G401 (cell line): ENCODE measurements at regions not wholly inside any gene's neighbourhood (a gene's known extent, or its start where the extent isn't known, plus 50 kb on each side); places are given as distances from the start of the nearest gene placed in this dataset.

Experiments used
- DNase-seq: peaks from one replicate; pipeline ENCODE4 v3.0.0-alpha.2; 2015; ENCODE audit warnings: low spot score
- in situ Hi-C: cut with HindIII; loops from 2 replicates; pipeline ENCODE4 v1.10.0; 2016; ENCODE audit warnings: low sequenced_read_pairs, mixed read lengths

DNA sequence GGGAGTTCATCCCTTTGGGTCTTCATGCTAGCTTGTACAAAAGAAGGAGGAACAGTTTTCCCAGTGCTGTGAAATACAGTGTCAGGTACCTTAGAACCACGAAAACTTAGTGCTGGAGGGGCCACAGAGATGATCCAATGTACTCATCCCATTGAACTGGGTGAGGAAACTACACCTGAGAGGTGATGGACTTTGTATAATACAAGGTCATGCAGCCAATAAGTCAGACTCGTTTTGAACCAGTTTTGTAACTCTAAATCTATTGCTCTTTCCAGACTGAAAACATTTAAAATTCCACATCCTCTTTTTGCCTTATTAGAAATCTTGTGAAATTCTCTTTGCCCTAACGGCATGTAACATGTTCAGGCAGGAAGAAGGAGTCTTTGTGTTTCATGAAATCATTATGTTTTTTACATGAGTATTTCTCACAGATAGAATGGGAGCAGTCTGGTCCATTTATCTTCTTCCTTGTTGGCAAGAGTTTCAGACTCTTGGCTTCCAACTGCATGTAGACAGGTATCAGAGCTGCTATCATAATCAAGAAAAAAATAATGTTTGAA lies 146.8 kb upstream of the FBXL7 start:
- in situ Hi-C loops = no loop called here
- no peak for DNase-seq

DNA sequence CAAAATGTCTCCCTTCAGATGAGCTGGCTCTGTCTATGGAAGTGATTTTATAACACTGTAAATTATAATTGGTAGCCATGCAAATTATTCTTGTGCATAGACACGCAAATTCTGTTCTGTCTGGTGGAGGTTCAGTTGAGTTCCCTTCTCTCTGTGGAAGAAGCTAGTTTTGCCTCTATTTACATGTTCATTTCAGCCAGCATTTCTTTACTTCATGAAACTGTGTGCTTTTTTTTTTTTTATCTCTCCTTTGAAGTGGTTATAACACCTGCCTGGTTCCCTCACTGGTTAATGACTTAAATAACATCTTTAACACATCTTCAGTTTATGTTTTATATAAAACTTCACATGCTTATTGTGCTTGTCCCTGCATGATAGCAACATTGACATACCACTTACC lies 149.4 kb upstream of the FBXL7 start:
- DNase-seq = no peak
- in situ Hi-C loops = no loop called here

DNA sequence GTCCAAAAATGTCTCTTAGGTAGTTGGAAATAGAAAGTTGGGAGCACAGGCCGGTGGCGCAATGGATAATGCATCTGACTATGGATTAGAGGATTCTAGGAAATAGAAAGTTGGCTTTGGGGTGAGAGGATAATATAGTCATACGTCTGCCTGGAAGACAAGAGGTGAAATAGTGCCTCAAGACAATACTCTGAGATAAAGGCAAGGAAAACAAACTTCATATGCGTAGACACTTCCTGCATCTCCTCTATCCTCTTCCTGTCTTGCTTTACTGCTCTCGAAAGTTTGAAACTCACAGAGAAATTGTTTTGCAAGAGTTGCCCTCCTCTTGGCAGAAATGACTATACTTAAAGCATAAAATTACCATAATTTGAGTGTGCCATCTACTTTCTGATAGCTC lies 153.2 kb upstream of the FBXL7 start:
- no peak for DNase-seq
- in situ Hi-C loops = no loop called here

DNA sequence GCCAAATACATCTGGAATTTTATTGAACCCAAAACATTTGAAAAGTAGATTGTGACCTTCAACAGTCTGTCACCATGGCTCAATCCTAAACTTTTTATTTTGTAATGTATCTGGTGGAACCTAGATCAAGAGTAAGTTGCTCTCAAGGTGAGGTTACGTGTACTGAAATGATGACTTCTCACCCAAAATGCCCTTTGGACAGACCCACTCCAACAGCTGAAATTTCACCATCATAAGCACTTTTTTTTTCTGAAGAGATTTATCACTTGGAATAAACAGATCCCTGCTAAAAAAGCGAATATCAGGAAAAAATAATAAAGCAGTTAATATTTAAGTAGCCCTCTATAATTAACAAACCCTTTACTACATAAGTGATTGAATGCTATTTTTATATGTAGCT lies 155.0 kb upstream of the FBXL7 start:
- in situ Hi-C loops = no loop called here
- DNase-seq = no peak

DNA sequence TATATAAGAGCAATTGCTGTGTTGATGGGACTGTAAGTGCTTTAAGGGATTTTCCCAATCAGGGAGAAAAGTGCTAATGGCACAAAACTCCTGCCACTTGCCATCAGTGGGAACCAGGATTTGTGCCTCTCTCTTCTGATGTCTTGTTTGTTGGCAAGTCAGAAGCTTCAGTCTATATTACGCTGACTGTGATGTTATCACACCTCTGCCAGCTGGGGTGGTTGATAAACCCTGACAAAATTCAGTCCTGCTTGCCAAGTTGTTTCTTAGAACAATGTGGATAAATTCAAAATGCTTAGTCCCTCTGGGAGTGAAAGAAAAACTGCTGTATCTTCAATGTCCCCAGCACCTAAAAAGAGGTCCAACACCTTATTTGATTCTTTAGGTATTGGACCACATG lies 161.4 kb upstream of the FBXL7 start:
- no peak for DNase-seq
- in situ Hi-C loops = no loop called here

DNA sequence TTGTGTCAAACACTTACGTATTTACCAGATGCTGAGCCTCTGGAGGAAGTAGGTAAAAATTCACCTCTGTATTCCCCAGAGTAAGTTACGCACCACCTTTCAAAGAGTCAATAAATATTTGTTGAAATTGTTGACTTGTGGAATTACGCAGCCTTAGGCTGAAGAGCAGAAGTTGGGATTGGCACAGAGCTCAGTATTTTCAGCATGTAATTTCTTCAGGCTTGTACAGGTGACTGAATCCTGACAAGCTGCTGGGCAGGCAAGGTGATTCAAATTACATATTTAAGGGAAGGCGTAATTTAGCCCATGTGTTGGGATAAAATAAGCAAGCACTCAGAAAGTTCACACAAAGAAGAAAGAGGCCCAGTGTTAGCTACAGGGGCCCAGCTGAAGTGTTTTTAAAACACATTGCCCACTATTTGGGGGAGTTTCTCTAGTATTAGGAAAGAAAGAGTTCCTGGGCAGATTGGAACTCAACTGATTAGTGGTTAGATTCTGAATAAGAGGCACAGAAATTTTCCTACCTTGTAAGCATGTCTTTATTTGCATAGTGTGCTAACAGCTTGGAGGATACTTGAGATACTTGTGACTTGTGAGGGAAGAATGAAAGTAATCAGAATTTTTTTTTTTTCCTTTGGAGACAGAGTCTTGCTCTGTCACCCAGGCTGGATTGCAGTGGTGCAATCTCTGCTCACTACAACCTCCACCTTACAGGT lies 165.3 kb upstream of the FBXL7 start:
- in situ Hi-C loops = no loop called here
- DNase-seq = peak; percentile 51

DNA sequence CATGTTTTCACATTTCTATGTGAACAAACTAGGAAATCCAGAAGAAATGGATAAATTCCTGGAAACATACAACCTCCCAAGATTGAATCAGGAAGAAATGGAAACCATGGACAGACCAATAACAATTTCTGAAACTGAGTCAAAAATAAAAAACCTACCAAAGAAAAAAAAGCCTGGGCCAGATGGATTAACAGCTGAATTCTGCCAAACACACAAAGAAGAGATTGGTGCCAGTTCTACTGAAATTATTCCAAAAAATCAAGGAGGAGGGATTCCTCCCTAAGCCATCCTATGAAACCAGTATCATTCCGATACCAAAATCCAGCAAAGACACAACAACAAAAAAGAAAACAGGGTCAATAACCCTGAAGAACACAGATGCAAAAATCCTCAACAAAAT lies 166.9 kb upstream of the FBXL7 start:
- peak; percentile 86 for DNase-seq
- in situ Hi-C loops = no loop called here

DNA sequence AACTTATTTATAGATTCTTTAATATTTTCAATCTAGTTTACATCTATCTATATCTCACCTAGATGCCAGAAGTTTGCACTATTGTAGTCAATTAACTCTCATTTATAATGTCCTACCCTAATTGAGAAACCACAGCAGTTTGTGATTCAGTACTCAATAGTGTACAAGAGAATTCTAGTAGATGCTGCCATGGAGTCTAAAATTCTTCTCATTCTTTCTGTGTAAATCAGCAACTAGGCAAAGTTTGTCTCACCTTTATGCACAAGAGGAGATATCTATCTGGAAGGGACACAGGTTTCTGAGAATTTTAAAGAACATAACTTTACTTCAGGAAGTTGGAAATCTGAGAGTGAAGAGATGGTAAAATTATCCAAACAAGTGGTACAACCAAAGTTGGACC lies 173.0 kb upstream of the FBXL7 start:
- no peak for DNase-seq
- in situ Hi-C loops = no loop called here

DNA sequence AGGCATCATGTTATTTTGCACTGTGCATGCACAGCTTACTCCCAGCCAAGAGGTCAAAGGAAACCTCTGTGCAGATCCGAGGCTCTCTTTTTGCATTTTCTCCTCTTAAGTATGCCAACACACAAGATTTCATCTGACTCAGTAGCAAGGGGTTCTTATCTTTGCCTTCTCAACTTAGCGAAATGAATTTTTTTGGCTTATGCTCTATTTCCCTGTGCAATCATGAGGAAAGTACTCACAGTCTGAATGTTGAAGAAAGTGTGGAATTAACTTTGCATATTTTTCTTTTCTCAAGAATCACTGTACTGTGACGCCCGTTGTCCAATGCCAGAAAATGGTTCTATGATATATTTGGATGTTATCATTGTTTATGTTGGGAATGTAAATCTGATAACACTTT lies 173.5 kb upstream of the FBXL7 start:
- DNase-seq = no peak
- in situ Hi-C loops = no loop called here

DNA sequence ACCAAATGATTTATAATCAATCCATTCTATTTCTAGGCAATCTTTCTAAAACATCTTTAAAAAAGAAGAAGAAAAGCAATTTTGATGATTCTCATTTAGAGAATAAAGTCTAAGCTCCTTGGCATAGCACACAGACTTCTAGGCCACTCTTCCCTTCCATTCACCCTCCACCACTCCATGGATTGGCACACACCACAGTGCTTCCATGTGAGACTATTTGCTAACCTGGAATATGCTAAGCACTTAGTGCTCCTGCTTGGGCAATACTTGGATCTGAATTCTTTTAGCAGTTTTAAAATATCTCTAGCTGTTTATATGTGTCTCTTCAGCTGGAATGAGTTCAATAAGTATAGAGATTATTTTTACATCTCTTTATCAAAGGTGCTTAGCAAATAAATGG lies 177.6 kb upstream of the FBXL7 start:
- in situ Hi-C loops = no loop called here
- DNase-seq = peak; percentile 15

DNA sequence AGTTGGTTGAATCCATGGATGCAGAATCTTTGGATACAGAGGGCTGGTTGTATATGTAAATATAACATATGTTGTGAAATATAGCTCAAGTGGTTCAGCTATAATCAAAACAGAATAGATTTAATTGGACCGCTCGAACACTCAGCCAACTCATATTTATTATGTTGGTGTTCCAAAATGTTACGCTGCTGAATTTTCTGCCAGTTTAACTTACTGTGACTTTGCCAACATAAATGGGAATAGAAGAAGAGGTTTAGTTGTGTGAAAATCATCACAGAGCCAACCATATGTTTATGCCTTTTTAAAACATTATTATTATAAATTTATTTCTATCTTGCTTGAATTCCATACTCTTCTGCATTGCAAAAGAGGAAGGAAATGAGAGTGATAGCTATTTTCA lies 178.2 kb upstream of the FBXL7 start:
- DNase-seq = peak; percentile 81
- in situ Hi-C loops = no loop called here

DNA sequence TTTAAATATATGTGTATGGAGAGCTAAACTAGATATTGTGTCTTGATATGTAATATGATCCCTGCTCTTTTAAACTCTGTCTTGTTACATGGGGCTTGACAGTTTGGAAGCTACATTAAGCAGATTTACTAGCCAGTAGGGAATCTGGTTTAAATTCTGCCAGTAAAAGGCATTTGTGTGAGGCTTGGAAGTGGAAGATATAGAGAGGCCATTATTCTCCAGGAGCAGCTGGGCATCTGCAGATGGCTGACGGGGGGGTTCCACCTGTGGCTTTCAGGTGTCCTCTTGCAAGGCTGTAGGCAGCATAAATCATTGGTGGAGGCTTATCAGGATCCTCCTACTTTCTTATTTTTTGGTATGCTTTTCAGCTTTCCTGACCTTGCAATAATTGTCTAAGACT lies 179.1 kb upstream of the FBXL7 start:
- in situ Hi-C loops = no loop called here
- peak; percentile 97 for DNase-seq

DNA sequence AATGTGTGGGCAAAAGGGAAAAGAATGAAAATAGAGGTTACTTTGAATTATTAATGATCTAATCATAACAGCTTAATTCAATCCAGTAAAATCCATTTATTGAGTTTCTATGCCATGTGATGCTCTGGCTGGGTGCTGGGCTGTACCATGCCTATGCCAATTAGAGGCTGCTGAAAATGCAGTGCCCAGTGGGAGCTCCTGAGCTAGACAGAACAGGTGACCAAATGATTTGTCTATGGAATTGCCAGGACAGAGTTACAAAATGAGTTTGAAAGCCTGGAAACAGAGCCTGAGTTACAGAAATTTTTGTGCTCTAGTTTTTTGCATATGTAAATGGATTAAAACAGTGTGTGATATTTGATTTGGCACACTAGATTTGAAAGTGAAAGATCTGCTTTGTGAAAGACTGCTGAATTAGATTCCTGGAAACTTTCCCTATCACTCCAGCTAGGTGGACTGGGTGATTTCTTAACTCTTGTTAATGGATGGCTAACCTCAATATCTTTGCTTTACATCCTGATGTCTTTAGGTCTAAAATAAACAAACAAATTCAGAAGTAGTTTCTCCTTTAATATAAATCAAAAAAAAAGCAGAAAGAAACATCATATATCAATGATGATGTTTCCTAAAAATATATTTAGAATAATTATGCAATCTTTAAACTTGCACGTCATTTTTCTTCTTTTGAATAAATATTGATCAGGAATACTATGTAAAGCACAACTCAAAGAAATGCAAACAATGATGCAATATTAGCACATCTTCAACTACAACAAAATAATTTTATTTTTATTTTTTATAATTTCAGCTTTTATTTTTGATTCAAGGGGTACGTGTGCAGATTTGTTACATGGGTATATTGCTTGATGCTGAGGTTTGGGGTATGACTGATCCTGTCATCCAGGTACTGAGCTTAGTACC lies 194.8 kb upstream of the FBXL7 start:
- DNase-seq = no peak
- in situ Hi-C loops = no loop called here

DNA sequence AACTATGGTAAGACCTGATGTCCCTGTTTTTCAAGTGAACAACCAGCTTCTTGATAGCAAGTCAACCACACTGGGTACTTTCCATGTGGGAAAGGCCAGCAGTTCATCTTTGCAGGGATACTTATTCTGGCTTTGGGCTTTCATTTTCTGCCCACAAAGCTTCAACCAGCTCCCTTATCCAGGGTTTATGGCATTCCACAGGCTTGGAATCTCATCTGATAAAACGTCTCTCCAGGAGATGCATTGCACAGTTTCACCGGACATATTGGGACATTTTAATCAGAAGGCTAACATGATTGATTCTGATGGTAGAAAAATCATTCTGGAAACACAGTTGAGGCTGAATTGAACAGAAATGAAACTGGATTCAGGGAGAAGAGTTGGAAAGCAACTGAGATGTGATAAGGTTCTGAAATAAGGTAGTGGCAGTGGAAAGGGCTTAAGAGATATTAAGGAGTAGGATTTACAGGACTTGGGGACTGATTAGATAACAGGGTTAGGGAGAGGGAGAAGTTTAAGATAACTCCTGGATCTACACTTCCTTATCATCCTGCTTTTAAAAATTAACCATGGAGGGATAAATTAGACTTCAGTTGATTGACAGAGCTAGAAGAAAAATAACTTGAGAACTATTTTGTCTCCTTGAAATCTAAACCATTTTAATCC lies 195.8 kb upstream of the FBXL7 start:
- DNase-seq = no peak

DNA sequence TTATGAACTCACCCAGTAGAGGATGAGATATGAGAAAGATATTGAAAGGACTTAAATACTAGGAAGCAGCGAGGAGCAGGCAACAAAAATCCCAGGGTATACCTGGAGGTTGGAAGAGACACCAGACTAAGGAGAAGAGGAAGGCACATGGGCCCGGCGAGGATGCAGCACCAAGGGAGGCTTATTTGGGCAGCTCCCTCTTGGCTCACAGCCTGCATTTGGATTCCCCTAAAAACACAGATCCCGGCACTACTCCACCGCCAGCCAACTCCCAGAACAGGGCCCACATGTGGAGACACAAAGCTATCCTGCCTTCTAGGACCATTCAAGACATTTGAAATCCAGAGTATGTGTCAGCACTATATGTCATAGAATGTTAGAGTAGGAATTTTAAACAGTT lies 199.8 kb upstream of the FBXL7 start:
- in situ Hi-C loops = no loop called here

More for the DNA sequence above, 195.8 kb upstream of the FBXL7 start:
- in situ Hi-C loops = no loop called here

DNA sequence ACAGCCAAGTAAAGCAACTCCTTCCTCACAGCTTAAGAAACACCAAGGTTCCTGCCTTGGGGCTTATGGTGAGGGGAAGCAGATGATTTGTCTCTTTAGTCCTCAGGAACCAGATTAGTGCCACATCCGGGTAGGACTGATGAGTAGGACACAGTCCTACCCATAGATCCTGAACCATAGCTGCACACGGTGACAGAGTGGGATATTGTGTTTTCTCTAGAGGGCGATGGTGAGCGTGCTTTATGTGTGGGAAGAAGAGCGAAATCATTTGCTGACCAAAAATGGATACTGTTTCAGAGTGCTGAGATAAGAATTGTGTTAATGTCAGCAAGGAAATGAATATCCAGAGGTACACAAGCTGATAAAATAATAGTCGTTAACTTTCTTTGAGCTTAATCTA lies 209.0 kb upstream of the FBXL7 start:
- in situ Hi-C loops = no loop called here
- no peak for DNase-seq

More for the DNA sequence above, 199.8 kb upstream of the FBXL7 start:
- DNase-seq = no peak

DNA sequence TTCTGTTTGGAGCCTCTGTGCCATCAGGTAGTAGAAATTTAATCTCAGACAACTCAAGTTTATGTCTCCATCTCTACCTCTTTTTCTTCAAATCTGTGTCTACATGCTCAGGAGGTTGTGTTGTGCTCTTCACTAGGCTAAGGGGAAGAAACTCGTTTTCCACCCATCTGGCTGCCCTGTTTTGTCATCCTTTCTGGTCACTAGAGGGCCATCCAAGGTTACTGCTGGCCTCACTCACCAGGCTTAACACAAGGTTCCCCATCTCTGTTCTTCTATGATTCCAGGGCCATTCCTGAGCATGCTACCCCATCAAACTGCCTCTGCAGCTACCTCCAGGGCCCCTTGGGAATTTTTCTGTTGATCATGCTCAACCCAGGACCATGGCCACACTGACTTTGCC lies 213.3 kb upstream of the FBXL7 start:
- peak; percentile 69 for DNase-seq

DNA sequence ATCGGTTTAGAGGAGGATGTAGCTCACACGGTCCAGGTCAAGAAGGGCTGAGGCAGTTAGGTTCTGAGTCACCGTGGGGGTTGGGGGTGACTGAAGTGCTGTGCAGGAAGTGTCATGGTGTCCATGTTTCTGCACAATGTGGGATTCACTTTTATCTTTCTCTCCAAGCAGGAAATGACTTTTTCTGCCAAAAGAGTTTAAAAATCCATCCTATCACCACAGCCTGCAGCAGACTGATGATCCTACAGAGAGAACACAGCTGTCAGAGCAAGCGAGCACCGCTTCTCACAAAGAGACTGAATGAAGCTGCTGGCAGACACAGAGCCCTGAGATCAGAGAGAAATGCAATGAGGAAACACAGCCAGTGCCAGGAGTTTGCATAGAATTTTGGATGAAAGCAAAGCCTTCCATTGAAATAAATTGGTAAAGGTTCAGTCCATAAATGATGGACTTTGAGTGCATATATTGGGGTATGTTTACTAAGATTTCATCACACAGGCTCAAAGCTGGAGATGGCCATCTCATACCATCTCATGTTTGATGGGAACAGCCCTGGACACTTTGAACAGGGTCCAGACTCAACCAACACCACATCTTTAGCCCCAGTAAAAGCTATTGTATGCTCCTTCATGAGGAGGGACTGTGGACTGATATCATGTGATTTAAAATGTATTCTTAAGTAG lies 213.9 kb upstream of the FBXL7 start:
- DNase-seq = no peak
- in situ Hi-C loops = no loop called here

More for the DNA sequence above, 213.3 kb upstream of the FBXL7 start:
- in situ Hi-C loops = no loop called here

DNA sequence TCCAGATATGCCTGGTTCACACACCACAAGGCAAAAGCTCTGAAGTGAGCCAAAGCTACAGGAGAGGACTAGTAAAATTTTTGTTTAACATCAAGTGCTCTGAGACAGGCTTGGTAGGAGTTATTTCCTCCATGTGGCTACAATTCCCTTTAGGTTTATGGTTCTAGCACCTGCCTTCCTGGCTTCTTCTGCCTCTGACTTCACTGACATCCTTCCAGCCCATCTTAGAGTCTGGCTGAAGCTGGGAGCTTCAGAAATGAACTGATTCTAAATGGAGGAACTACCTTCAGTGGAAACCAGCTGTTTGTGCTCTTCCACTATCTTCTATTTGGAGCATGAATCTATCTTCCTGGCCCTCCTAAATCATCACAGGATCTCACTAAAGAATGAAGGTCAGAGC lies 215.3 kb upstream of the FBXL7 start:
- in situ Hi-C loops = no loop called here
- DNase-seq = no peak
